OCI-LY1 (cell line): ENCODE measurements at regions not wholly inside any gene's neighbourhood (a gene's known extent, or its start where the extent isn't known, plus 50 kb on each side); places are given as distances from the start of the nearest gene placed in this dataset.

Source experiments
- EZH2 ChIP-seq: fragments of 200-600 bp; sonication (generic), shearing (Covaris generic); IDR thresholded peaks from 2 replicates; pipeline ENCODE4 v1.8.0; 2017; ENCODE audit warnings: borderline replicate concordance, mixed run types, mild to moderate bottlenecking, antibody characterized with exemption, low read length, moderate library complexity, mixed read lengths
- TF ChIP-seq, protein P1 (sequence below): fragments of 200-600 bp; sonication (generic), shearing (Covaris generic); IDR thresholded peaks from 2 replicates; pipeline ENCODE4 v1.5.1; 2017; ENCODE audit warnings: mild to moderate bottlenecking, antibody characterized with exemption, low read length, moderate library complexity, mixed read lengths

DNA sequence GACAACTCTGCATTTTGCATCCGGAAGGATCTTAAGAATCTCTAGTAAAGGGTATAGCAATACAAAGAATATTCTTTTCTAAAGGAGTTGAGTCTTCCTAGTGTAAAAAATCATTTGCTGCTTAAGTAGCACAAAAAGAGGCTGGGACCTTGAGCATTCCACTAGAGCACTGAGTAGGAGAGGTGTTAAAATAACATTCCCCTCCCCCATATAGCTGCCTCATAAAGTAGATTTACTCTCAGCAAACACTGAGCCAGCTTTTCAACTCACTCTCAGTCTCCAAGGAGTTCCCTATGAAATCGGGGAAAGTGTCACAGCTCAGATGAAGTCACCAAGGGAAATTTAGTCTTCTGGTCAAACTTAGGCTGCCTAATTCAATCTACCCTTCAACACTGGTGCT lies 592.7 kb downstream of the ETNK1 start:
- TF ChIP-seq, protein P1, sequence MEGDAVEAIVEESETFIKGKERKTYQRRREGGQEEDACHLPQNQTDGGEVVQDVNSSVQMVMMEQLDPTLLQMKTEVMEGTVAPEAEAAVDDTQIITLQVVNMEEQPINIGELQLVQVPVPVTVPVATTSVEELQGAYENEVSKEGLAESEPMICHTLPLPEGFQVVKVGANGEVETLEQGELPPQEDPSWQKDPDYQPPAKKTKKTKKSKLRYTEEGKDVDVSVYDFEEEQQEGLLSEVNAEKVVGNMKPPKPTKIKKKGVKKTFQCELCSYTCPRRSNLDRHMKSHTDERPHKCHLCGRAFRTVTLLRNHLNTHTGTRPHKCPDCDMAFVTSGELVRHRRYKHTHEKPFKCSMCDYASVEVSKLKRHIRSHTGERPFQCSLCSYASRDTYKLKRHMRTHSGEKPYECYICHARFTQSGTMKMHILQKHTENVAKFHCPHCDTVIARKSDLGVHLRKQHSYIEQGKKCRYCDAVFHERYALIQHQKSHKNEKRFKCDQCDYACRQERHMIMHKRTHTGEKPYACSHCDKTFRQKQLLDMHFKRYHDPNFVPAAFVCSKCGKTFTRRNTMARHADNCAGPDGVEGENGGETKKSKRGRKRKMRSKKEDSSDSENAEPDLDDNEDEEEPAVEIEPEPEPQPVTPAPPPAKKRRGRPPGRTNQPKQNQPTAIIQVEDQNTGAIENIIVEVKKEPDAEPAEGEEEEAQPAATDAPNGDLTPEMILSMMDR = no peak
- TF ChIP-seq EZH2 = no peak
